ENCODE measurements at regions not wholly inside any gene's neighbourhood (a gene's known extent, or its start where the extent isn't known, plus 50 kb on each side); places are given as distances from the start of the nearest gene placed in this dataset.

- no peak for DNase-seq (ENCODE audit: low read depth in 2 of 2)
Measured at GRCh38 chr4:126957987-126958386, 674.8 kb upstream of the INTU start.

- no peak for DNase-seq (ENCODE audit: low read depth in 2 of 2)
Measured at GRCh38 chr4:126958482-126958881, 674.3 kb upstream of the INTU start.

- DNase-seq (ENCODE audit: low read depth in 2 of 2), result no peak
Measured at GRCh38 chr4:126959056-126959745, 673.6 kb upstream of the INTU start.

- DNase-seq (ENCODE audit: low read depth in 2 of 2), result no peak
Measured at GRCh38 chr4:126960760-126961159, 672.0 kb upstream of the INTU start.

GRCh38 chr4:126961661-126962060 is 671.1 kb upstream of the INTU start:
- no peak for DNase-seq (ENCODE audit: low read depth in 2 of 2)

GRCh38 chr4:126965877-126966276 is 666.9 kb upstream of the INTU start:
- no peak for DNase-seq (ENCODE audit: low read depth in 2 of 2)

- DNase-seq (ENCODE audit: low read depth in 2 of 2), result no peak
Measured at GRCh38 chr4:126969360-126970235, 663.2 kb upstream of the INTU start.

- no peak for DNase-seq (ENCODE audit: low read depth in 2 of 2)
Measured at GRCh38 chr4:126973201-126973600, 659.6 kb upstream of the INTU start.

- DNase-seq (ENCODE audit: low read depth in 2 of 2), result no peak
Measured at GRCh38 chr4:126976850-126977632, 655.7 kb upstream of the INTU start.

GRCh38 chr4:126986005-126986404 is 646.8 kb upstream of the INTU start:
- no peak for DNase-seq (ENCODE audit: low read depth in 2 of 2)

GRCh38 chr4:126986828-126987227 is 645.9 kb upstream of the INTU start:
- no peak for DNase-seq (ENCODE audit: low read depth in 2 of 2)

- DNase-seq (ENCODE audit: low read depth in 2 of 2), result no peak
Measured at GRCh38 chr4:126991965-126992364, 640.8 kb upstream of the INTU start.

GRCh38 chr4:126992910-126993309 is 639.8 kb upstream of the INTU start:
- DNase-seq (ENCODE audit: low read depth in 2 of 2), result no peak

- no peak for DNase-seq (ENCODE audit: low read depth in 2 of 2)
Measured at GRCh38 chr4:126993351-126993750, 639.4 kb upstream of the INTU start.

GRCh38 chr4:126995235-126995634 is 637.5 kb upstream of the INTU start:
- no peak for DNase-seq (ENCODE audit: low read depth in 2 of 2)

GRCh38 chr4:127000110-127000509 is 632.6 kb upstream of the INTU start:
- DNase-seq (ENCODE audit: low read depth in 2 of 2), result no peak

GRCh38 chr4:127000846-127001245 is 631.9 kb upstream of the INTU start:
- no peak for DNase-seq (ENCODE audit: low read depth in 2 of 2)

GRCh38 chr4:127001933-127002332 is 630.8 kb upstream of the INTU start:
- DNase-seq (ENCODE audit: low read depth in 2 of 2), result no peak

- no peak for DNase-seq (ENCODE audit: low read depth in 2 of 2)
Measured at GRCh38 chr4:127006446-127006877, 626.3 kb upstream of the INTU start.

GRCh38 chr4:127007305-127007704 is 625.5 kb upstream of the INTU start:
- DNase-seq (ENCODE audit: low read depth in 2 of 2), result no peak

GRCh38 chr4:127012549-127012948 is 620.2 kb upstream of the INTU start:
- no peak for DNase-seq (ENCODE audit: low read depth in 2 of 2)

- no peak for DNase-seq (ENCODE audit: low read depth in 2 of 2)
Measured at GRCh38 chr4:127015667-127016117, 617.1 kb upstream of the INTU start.

Data from dermis microvascular lymphatic vessel endothelial cell (primary cell).